ENCODE measurements at regions not wholly inside any gene's neighbourhood (a gene's known extent, or its start where the extent isn't known, plus 50 kb on each side); places are given as distances from the start of the nearest gene placed in this dataset.
"Not testable (repeated sequence)": the region's sequence is repeated elsewhere in the genome, so short reads cannot be mapped to it uniquely, and the experiment has no call there.

DNA sequence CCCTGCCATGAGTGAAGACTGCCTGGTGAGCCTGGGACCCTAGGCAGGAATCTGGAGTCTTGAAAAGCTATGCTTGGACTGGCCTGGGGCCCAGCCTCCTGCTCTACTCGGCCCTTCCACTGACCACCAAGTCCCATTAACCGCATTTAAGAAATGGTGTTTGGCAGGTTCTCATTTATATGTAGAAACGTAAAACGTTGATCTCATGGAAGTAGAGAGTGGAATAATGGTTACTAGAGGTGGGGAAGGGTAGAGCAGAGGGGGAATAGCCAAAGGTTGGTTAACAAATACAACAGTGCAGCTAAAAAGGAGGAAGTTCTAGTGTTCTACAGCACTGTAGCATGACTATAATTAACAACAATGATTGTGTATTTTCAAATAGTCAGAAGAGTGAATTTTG, 72.9 kb upstream of the EED start:
- Histone ChIP-seq H3K79me2 (ENCODE audit: control insufficient read depth, insufficient read depth, low read length) (no peaks in the 10 kb centered on the region), H3K27ac (ENCODE audit: low read length in 2 of 2) (no peak overlapping the region), H2AFZ (ENCODE audit: insufficient read depth, low read depth, low read length, poor library complexity, severe bottlenecking) (no peak overlapping the region), H3K4me3 (ENCODE audit: control extremely low read depth in 1 of 5, extremely low read depth in 1 of 5, insufficient read depth in 1 of 5, low read depth in 2 of 5, low read length in 4 of 5) (no peak overlapping the region), H3K9me3 (ENCODE audit: control extremely low read depth in 1 of 3, control insufficient read depth in 2 of 3, insufficient read depth in 1 of 3, low read length in 2 of 3) (no peaks in the 10 kb centered on the region), H3K27me3 (replicated peaks in 1 of 4; ENCODE audit: control extremely low read depth in 1 of 4, control insufficient read depth in 3 of 4, insufficient read depth in 4 of 4, low read length in 3 of 4) (no peaks in the 10 kb centered on the region), H3K4me2 (replicated peaks; ENCODE audit: low read depth, low read length, poor library complexity, severe bottlenecking) (no peak overlapping the region), H3K36me3 (replicated peaks in 1 of 2; ENCODE audit: control extremely low read depth in 1 of 2, control insufficient read depth in 1 of 2, extremely low read depth in 1 of 2, insufficient read depth in 2 of 2, low read length in 1 of 2) (no peaks in the 10 kb centered on the region), H3K9ac (ENCODE audit: low read length) (no peak overlapping the region), H4K20me1 (ENCODE audit: control insufficient read depth, insufficient read depth, low read length, poor library complexity, severe bottlenecking) (no peaks in the 10 kb centered on the region), H3K4me1 (ENCODE audit: control insufficient read depth in 2 of 2, insufficient read depth in 2 of 2, low read length in 2 of 2) (no peaks in the 10 kb centered on the region)
- WGBS (ENCODE audit: insufficient coverage): 100% methylated on average over 1 of the region's 4 CpGs
- DNase-seq (no peak), ATAC-seq (ENCODE audit: low read depth) (no peak)
- Mint-ChIP-seq H3K27ac (no peak overlapping the region), H3K9me3 (ENCODE audit: insufficient read depth) (no peaks in the 10 kb centered on the region), H3K27me3 (peaks cover 6% of the 10 kb centered on the region), H3K4me1 (peaks cover 5% of the 10 kb centered on the region), H3K4me3 (no peak overlapping the region)
- no peak for TF ChIP-seq EZH2 (IDR thresholded peaks at IDR 0.05; ENCODE audit: borderline replicate concordance, insufficient read depth, low read depth, low read length, poor library complexity, severe bottlenecking)
- TF ChIP-seq, protein P1, sequence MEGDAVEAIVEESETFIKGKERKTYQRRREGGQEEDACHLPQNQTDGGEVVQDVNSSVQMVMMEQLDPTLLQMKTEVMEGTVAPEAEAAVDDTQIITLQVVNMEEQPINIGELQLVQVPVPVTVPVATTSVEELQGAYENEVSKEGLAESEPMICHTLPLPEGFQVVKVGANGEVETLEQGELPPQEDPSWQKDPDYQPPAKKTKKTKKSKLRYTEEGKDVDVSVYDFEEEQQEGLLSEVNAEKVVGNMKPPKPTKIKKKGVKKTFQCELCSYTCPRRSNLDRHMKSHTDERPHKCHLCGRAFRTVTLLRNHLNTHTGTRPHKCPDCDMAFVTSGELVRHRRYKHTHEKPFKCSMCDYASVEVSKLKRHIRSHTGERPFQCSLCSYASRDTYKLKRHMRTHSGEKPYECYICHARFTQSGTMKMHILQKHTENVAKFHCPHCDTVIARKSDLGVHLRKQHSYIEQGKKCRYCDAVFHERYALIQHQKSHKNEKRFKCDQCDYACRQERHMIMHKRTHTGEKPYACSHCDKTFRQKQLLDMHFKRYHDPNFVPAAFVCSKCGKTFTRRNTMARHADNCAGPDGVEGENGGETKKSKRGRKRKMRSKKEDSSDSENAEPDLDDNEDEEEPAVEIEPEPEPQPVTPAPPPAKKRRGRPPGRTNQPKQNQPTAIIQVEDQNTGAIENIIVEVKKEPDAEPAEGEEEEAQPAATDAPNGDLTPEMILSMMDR (IDR thresholded peaks at IDR 0.05): no peak
- intact Hi-C loops (cut with micrococcal nuclease): no loop called here
- POLR2A ChIA-PET: no interaction called here
- CTCF ChIA-PET: no interaction called here

DNA sequence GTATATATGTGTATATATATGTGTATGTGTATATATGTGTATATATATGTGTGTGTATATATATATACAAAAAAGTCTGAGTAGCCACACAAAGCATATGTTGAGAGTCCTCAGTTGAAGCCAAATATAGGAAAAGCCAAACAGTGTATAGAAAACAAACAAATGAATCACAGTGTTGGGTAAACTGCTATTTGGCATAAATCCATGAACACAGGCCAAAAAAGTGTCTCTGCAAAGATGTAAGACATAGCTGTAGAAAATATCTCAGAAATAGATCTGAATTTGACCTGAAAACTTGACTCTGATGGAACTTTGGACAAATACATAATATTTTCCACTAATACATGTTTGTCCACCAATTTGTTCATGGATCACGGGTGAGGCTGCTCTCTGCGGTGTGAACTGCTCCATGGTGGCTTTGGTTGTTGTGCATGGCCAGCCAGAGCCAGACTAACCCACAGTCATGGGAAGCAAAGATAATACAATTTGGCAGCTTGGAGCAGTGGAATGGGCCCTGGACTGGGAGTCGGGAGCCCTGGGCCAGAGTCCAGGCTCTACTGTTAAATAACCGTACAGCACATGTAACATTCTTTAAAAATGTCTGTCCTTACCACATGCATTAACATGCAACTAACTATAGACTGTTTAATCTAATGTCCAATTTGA, 76.9 kb upstream of the EED start:
- intact Hi-C loops (cut with micrococcal nuclease): no loop called here
- Histone ChIP-seq H3K79me2 (ENCODE audit: control insufficient read depth, insufficient read depth, low read length) (no peaks in the 10 kb centered on the region), H3K9me3 (ENCODE audit: control extremely low read depth in 1 of 3, control insufficient read depth in 2 of 3, insufficient read depth in 1 of 3, low read length in 2 of 3) (no peaks in the 10 kb centered on the region), H2AFZ (ENCODE audit: insufficient read depth, low read depth, low read length, poor library complexity, severe bottlenecking) (no peak overlapping the region), H3K27me3 (replicated peaks in 1 of 4; ENCODE audit: control extremely low read depth in 1 of 4, control insufficient read depth in 3 of 4, insufficient read depth in 4 of 4, low read length in 3 of 4) (no peaks in the 10 kb centered on the region), H3K4me3 (ENCODE audit: control extremely low read depth in 1 of 5, extremely low read depth in 1 of 5, insufficient read depth in 1 of 5, low read depth in 2 of 5, low read length in 4 of 5) (no peak overlapping the region), H3K27ac (ENCODE audit: low read length in 2 of 2) (no peak overlapping the region), H3K9ac (ENCODE audit: low read length) (no peak overlapping the region), H3K4me2 (replicated peaks; ENCODE audit: low read depth, low read length, poor library complexity, severe bottlenecking) (no peak overlapping the region), H3K4me1 (ENCODE audit: control insufficient read depth in 2 of 2, insufficient read depth in 2 of 2, low read length in 2 of 2) (no peaks in the 10 kb centered on the region), H3K36me3 (replicated peaks in 1 of 2; ENCODE audit: control extremely low read depth in 1 of 2, control insufficient read depth in 1 of 2, extremely low read depth in 1 of 2, insufficient read depth in 2 of 2, low read length in 1 of 2) (no peaks in the 10 kb centered on the region), H4K20me1 (ENCODE audit: control insufficient read depth, insufficient read depth, low read length, poor library complexity, severe bottlenecking) (no peaks in the 10 kb centered on the region)
- Mint-ChIP-seq H3K9me3 (ENCODE audit: insufficient read depth) (no peaks in the 10 kb centered on the region), H3K4me1 (no peaks in the 10 kb centered on the region), H3K27ac (no peak overlapping the region), H3K27me3 (no peaks in the 10 kb centered on the region), H3K4me3 (no peak overlapping the region)
- 100% methylated on average over 4 of the region's 4 CpGs for WGBS (ENCODE audit: insufficient coverage)
- no peak for ATAC-seq (ENCODE audit: low read depth)
- TF ChIP-seq, protein P1 (IDR thresholded peaks at IDR 0.05): no peak
- TF ChIP-seq EZH2 (IDR thresholded peaks at IDR 0.05; ENCODE audit: borderline replicate concordance, insufficient read depth, low read depth, low read length, poor library complexity, severe bottlenecking): no peak
- CTCF ChIA-PET: interaction anchor here (1.2 kb wide), 1 partner anchor 26 kb away, joined by 5 read pairs; no protein-coding TSS in a partner anchor
- no peak for DNase-seq
- POLR2A ChIA-PET: interaction anchor here (0.7 kb wide), 1 partner anchor 10 kb away, joined by 6 read pairs; no protein-coding TSS in a partner anchor

DNA sequence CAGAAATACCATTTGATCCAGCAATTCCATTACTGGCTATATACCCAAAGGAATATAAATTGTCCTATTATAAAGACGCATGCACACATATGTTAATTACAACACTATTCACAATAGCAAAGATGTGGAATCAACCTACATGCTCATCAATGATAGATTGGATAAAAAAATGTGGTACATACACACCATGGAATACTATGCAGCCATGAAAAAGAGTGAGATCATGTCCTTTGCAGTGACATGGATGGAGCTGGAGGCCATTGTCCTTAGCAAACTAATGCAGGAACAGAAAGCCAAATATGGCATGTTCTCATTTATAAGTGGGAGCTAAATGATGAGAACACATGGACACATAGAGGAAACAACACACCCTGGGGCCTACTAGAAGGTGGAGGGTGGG, 78.3 kb upstream of the EED start:
- H3K9me3 ChIP-seq (ENCODE audit: control extremely low read depth in 1 of 3, control insufficient read depth in 2 of 3, insufficient read depth in 1 of 3, low read length in 2 of 3); H3K9me3 Mint-ChIP-seq (ENCODE audit: insufficient read depth); DNase-seq; intact Hi-C loops (cut with micrococcal nuclease); H3K4me2 ChIP-seq (replicated peaks; ENCODE audit: low read depth, low read length, poor library complexity, severe bottlenecking); ATAC-seq (ENCODE audit: low read depth); H4K20me1 ChIP-seq (ENCODE audit: control insufficient read depth, insufficient read depth, low read length, poor library complexity, severe bottlenecking); H3K27me3 ChIP-seq (replicated peaks in 1 of 4; ENCODE audit: control extremely low read depth in 1 of 4, control insufficient read depth in 3 of 4, insufficient read depth in 4 of 4, low read length in 3 of 4); H3K27ac ChIP-seq (ENCODE audit: low read length in 2 of 2); H3K79me2 ChIP-seq (ENCODE audit: control insufficient read depth, insufficient read depth, low read length); H3K36me3 ChIP-seq (replicated peaks in 1 of 2; ENCODE audit: control extremely low read depth in 1 of 2, control insufficient read depth in 1 of 2, extremely low read depth in 1 of 2, insufficient read depth in 2 of 2, low read length in 1 of 2); H3K27me3 Mint-ChIP-seq; POLR2A ChIA-PET; H3K4me3 Mint-ChIP-seq; H3K9ac ChIP-seq (ENCODE audit: low read length); H3K27ac Mint-ChIP-seq; CTCF ChIA-PET; H3K4me1 Mint-ChIP-seq; H2AFZ ChIP-seq (ENCODE audit: insufficient read depth, low read depth, low read length, poor library complexity, severe bottlenecking); H3K4me3 ChIP-seq (ENCODE audit: control extremely low read depth in 1 of 5, extremely low read depth in 1 of 5, insufficient read depth in 1 of 5, low read depth in 2 of 5, low read length in 4 of 5); H3K4me1 ChIP-seq (ENCODE audit: control insufficient read depth in 2 of 2, insufficient read depth in 2 of 2, low read length in 2 of 2): not testable (repeated sequence)
- WGBS (ENCODE audit: insufficient coverage): no CpG with 5 or more reads among the region's 1 CpG
